HL-60 (cell line): ENCODE measurements at regions not wholly inside any gene's neighbourhood (a gene's known extent, or its start where the extent isn't known, plus 50 kb on each side); places are given as distances from the start of the nearest gene placed in this dataset.
"Not testable (repeated sequence)": the region's sequence is repeated elsewhere in the genome, so short reads cannot be mapped to it uniquely, and the experiment has no call there.

Experiments
- DNase-seq, 2 experiments: peaks; one replicate each; pipeline ENCODE4 v3.0.0-alpha.2; 2010 to 2020; ENCODE audit warnings: low read depth in 1 of 2, low spot score in 1 of 2
- H3K27ac ChIP-seq: fragments of 250-450 bp; sonication (Bioruptor Pico); replicated peaks from 2 replicates; pipeline ENCODE4 v1.5.1; 2020; ENCODE audit warnings: mild to moderate bottlenecking, moderate library complexity
- H3K27me3 ChIP-seq: fragments of 250-450 bp; sonication (Bioruptor Pico); 2 replicates; pipeline ENCODE4 v1.5.1; 2021; ENCODE audit warnings: mild to moderate bottlenecking, moderate library complexity; ENCODE audit not compliant: insufficient read depth, poor library complexity, severe bottlenecking
- H3K4me3 ChIP-seq: replicated peaks from 2 replicates; pipeline ENCODE4 v1.5.1; 2011; ENCODE audit warnings: mild to moderate bottlenecking, control low read depth, low read length; ENCODE audit not compliant: insufficient read depth
- GABPA ChIP-seq: IDR thresholded peaks from 2 replicates; pipeline ENCODE4 v1.6.1; 2012; ENCODE audit warnings: low read depth
- POLR2AphosphoS5 ChIP-seq: IDR thresholded peaks from 2 replicates; pipeline ENCODE4 v1.6.1; 2012; ENCODE audit warnings: low read depth
- REST ChIP-seq: IDR thresholded peaks from 2 replicates; pipeline ENCODE4 v1.6.1; 2012; ENCODE audit warnings: low read depth; ENCODE audit not compliant: insufficient replicate concordance
- SPI1 ChIP-seq: IDR thresholded peaks from 2 replicates; pipeline ENCODE4 v1.6.1; 2012; ENCODE audit warnings: low read depth, mild to moderate bottlenecking, borderline replicate concordance
- TF ChIP-seq, protein P1 (sequence below): IDR thresholded peaks from one replicate; pipeline ENCODE4 v1.5.1; 2011; ENCODE audit warnings: low read length, control low read depth, inconsistent platforms; ENCODE audit not compliant: insufficient read depth

GRCh38 chr3:74384159-74384558 is 230.3 kb downstream of the CNTN3 start:
- no peak for DNase-seq
- H3K27me3 ChIP-seq: no peaks in the 10 kb centered on the region
- H3K4me3 ChIP-seq: no peak overlapping the region
- TF ChIP-seq SPI1 (no peak), GABPA (no peak), REST (no peak)
- TF ChIP-seq, protein P1, sequence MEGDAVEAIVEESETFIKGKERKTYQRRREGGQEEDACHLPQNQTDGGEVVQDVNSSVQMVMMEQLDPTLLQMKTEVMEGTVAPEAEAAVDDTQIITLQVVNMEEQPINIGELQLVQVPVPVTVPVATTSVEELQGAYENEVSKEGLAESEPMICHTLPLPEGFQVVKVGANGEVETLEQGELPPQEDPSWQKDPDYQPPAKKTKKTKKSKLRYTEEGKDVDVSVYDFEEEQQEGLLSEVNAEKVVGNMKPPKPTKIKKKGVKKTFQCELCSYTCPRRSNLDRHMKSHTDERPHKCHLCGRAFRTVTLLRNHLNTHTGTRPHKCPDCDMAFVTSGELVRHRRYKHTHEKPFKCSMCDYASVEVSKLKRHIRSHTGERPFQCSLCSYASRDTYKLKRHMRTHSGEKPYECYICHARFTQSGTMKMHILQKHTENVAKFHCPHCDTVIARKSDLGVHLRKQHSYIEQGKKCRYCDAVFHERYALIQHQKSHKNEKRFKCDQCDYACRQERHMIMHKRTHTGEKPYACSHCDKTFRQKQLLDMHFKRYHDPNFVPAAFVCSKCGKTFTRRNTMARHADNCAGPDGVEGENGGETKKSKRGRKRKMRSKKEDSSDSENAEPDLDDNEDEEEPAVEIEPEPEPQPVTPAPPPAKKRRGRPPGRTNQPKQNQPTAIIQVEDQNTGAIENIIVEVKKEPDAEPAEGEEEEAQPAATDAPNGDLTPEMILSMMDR: no peak
- no peak overlapping the region for H3K27ac ChIP-seq

DNA sequence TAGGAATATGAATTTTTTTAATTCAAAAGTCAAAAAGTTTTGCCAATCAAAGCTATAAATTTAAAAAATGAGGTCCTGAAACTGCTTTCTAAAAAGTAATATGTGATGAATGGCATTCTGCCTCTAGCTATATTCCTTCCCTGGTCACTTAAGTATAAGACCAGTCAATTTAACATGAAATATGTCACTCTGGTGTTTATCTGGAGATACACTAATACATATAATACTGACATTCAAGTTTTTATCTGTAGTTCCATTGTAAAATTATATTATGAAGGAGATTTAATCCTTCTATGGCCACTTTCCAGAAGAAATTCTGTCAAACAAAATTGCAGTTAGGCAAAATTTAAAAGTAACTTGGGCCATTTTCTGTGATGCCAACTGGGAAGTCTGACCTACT is 236.8 kb downstream of the CNTN3 start:
- no peak for TF ChIP-seq REST
- no peak overlapping the region for H3K27ac ChIP-seq

DNA sequence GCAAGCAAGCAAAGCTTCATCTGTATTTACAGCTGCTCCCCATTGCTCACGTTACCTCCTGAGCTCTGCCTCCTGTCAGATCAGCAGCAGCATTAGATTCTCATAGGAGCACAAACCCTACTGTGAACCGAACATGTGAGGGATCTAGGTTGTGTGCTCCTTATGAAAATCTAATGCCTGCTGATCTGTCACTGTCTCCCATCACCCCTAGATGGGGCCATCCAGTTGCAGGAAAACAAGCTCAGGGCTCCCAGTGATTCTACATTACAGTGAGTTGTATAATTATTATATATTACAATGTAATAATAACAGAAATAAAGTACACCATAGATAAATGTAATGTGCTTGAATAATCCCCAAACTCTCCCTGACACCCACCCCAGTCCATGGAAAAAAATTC is 238.1 kb downstream of the CNTN3 start:
- DNase-seq, H3K27me3 ChIP-seq, H3K4me3 ChIP-seq, H3K27ac ChIP-seq: not testable (repeated sequence)

More for the DNA sequence above, 236.8 kb downstream of the CNTN3 start:
- no peak for DNase-seq
- H3K27me3 ChIP-seq: no peaks in the 10 kb centered on the region
- no peak overlapping the region for H3K4me3 ChIP-seq

- TF ChIP-seq SPI1 (no peak), POLR2AphosphoS5 (no peak), GABPA (no peak), REST (no peak)
- TF ChIP-seq, protein P1: no peak
Observed at GRCh38 chr3:74375653-74376052, 238.8 kb downstream of the CNTN3 start.

More at GRCh38 chr3:74375653-74376052, 238.8 kb downstream of the CNTN3 start:
- H3K4me3 ChIP-seq: no peak overlapping the region
- H3K27me3 ChIP-seq: no peaks in the 10 kb centered on the region
- no peak overlapping the region for H3K27ac ChIP-seq
- DNase-seq: no peak
